HFFc6 (cell line): ENCODE measurements at regions not wholly inside any gene's neighbourhood (a gene's known extent, or its start where the extent isn't known, plus 50 kb on each side); places are given as distances from the start of the nearest gene placed in this dataset.
"Not testable (repeated sequence)": the region's sequence is repeated elsewhere in the genome, so short reads cannot be mapped to it uniquely, and the experiment has no call there.

Experiments
- DNase-seq: peaks from one replicate; pipeline ENCODE4 v3.0.0-alpha.2; 2018
- H3K27ac Mint-ChIP-seq: 2 replicates; pipeline ENCODE4 v1.8.0; 2020; ENCODE audit warnings: mild to moderate bottlenecking, mixed read lengths
- H3K27me3 Mint-ChIP-seq: 2 replicates; pipeline ENCODE4 v1.8.0; 2021; ENCODE audit warnings: mild to moderate bottlenecking, moderate library complexity, mixed read lengths; ENCODE audit not compliant: insufficient read depth
- H3K36me3 Mint-ChIP-seq: 2 replicates; pipeline ENCODE4 v1.8.0; 2021; ENCODE audit warnings: low read depth, mixed read lengths
- H3K4me1 Mint-ChIP-seq: 2 replicates; pipeline ENCODE4 v1.8.0; 2020; ENCODE audit warnings: low read depth, mixed read lengths
- H3K4me3 Mint-ChIP-seq: 2 replicates; pipeline ENCODE4 v1.8.0; 2020; ENCODE audit warnings: mild to moderate bottlenecking, moderate library complexity, mixed read lengths
- H3K9me3 Mint-ChIP-seq: 2 replicates; pipeline ENCODE4 v1.8.0; 2020; ENCODE audit warnings: mild to moderate bottlenecking, mixed read lengths
- CTCF ChIP-seq: fragments of 200-600 bp; sonication (generic); IDR thresholded peaks from 2 replicates; pipeline ENCODE4 v1.5.0; 2021; ENCODE audit warnings: antibody characterized with exemption, mild to moderate bottlenecking

DNA sequence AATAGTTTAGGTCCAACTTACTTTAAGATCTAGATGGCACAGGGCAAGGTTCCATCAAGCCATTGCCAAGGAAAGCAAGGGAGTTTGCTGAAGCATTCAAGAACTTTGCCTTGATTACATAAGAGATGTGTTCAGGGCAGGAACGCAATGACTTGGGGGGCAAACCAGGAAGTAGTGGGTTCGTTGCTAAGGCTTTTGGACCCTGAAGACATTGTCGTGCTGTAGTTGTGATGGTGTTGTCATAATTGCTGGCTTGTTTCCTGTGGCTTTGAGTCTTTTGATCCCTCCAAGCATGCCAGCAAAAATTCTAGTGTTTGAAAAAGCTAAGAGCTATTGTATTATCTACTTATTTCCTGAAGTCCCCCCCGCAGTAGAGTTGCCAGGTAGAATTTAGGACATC, 70.7 kb upstream of the HNF1B start:
- H3K36me3 Mint-ChIP-seq: peaks cover 4% of the 10 kb centered on the region; the same call in 1 of the 2 replicates
- no peak overlapping the region for H3K27ac Mint-ChIP-seq
- H3K4me3 Mint-ChIP-seq: no peak overlapping the region
- TF ChIP-seq CTCF: no peak
- H3K27me3 Mint-ChIP-seq: peaks cover 12% of the 10 kb centered on the region; the same call in 1 of the 2 replicates
- no peaks in the 10 kb centered on the region for H3K9me3 Mint-ChIP-seq
- no peak for DNase-seq
- H3K4me1 Mint-ChIP-seq: peaks cover 48% of the 10 kb centered on the region

DNA sequence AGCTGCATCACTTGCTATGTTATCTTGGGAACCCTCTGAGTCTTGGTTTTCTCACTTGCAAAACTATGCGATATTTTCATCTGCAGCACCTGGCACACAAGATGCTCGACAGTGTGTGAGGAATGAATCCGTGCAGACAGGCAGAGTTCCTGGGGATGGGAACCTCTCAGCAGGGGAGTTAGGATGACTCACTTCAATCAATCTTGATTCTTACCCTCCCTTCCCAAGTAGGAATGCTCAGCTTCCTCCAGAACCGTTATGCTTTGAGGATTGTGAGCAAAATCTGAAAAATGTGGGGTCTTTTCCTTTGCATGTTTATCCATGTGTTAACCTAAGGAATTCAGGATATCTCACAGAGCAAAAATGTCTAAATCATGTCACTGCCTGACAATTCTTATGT, 68.9 kb upstream of the HNF1B start:
- H3K27me3 Mint-ChIP-seq: peaks cover 8% of the 10 kb centered on the region; the same call in 1 of the 2 replicates
- H3K4me1 Mint-ChIP-seq: peaks cover 30% of the 10 kb centered on the region
- H3K4me3 Mint-ChIP-seq: peak overlapping the region; percentile 26; the same call in 1 of the 2 replicates
- H3K9me3 Mint-ChIP-seq: no peaks in the 10 kb centered on the region
- peak overlapping the region; percentile 22 for H3K27ac Mint-ChIP-seq
- peak; percentile 34 for DNase-seq
- H3K36me3 Mint-ChIP-seq: peaks cover 4% of the 10 kb centered on the region; the same call in 1 of the 2 replicates
- TF ChIP-seq CTCF: no peak

GRCh38 chr17:37808846-37809245, 64.0 kb upstream of the HNF1B start:
- not testable (repeated sequence) for DNase-seq, H3K9me3 Mint-ChIP-seq, H3K27ac Mint-ChIP-seq, H3K4me3 Mint-ChIP-seq, H3K36me3 Mint-ChIP-seq
- peaks cover 12% of the 10 kb centered on the region for H3K4me1 Mint-ChIP-seq
- peaks cover 13% of the 10 kb centered on the region for H3K27me3 Mint-ChIP-seq

DNA sequence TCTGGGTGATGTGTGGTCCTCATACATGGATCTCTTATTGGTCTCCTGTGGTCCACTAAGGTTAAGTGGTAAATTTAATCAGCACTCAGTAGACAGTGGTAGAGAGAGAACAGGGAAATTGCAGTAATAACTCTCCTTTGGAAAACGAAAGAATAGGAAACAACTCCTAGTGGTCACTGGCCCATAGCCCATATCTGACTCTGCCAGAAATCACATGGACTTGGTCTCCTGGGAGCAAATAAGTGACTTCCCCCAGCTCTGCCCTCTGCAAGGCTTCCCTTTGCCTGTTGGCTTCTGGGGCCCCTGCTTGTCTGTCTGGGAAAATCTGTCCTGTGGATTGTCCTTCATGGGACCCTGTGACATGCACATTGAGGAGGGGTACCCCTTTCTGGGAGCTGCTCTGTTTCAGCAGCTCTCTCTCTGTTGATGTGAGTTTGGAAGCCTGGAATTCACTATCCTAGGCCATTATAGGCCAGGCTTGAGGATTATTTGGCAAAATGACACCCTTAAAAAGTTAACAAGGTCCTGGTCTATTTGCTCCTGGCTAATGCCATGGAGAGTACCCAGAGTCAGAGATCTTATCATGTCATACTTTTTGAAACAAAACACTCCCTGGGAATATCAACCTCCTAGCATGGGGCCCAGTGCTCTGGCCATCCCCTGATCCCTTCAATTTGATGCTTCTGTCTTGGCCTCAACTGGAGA, 58.0 kb upstream of the HNF1B start:
- Mint-ChIP-seq H3K27ac (no peak overlapping the region), H3K36me3 (no peaks in the 10 kb centered on the region), H3K4me3 (no peak overlapping the region), H3K27me3 (peaks cover 20% of the 10 kb centered on the region), H3K4me1 (no peaks in the 10 kb centered on the region), H3K9me3 (no peaks in the 10 kb centered on the region)
- TF ChIP-seq CTCF: no peak
- no peak for DNase-seq

- no peaks in the 10 kb centered on the region for H3K9me3 Mint-ChIP-seq
- no peaks in the 10 kb centered on the region for H3K4me1 Mint-ChIP-seq
- no peak overlapping the region for H3K27ac Mint-ChIP-seq
- DNase-seq: no peak
- TF ChIP-seq CTCF: no peak
- peaks cover 20% of the 10 kb centered on the region for H3K27me3 Mint-ChIP-seq
- no peak overlapping the region for H3K4me3 Mint-ChIP-seq
- no peaks in the 10 kb centered on the region for H3K36me3 Mint-ChIP-seq
Measured at GRCh38 chr17:37802061-37802595, 57.3 kb upstream of the HNF1B start.

DNA sequence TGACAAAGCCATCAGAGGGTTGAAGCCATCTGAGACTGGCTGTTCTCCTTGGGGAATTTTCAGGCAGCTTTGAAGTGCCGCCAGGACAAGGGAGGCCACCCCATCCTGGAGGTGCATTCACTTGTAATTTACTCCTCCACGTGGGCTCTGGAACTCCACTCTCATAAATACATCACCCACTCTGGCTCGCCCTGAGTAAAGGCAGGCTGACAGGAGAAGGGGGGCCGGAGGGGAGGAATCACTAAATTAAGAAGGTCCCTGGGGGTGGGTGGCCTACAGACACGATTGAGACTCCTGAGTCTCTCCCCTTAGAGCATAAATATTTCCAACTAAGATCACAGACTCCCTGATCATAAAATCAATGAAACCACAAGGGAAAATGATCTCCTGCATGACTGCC, 56.3 kb upstream of the HNF1B start:
- DNase-seq: no peak
- Mint-ChIP-seq H3K4me3 (no peak overlapping the region), H3K27me3 (peaks cover 20% of the 10 kb centered on the region), H3K4me1 (no peaks in the 10 kb centered on the region), H3K27ac (no peak overlapping the region), H3K36me3 (no peaks in the 10 kb centered on the region), H3K9me3 (no peaks in the 10 kb centered on the region)
- TF ChIP-seq CTCF: no peak
